Transverse colon (tissue), 4 donors: ENCODE measurements at regions not wholly inside any gene's neighbourhood (a gene's known extent, or its start where the extent isn't known, plus 50 kb on each side); places are given as distances from the start of the nearest gene placed in this dataset.

Experiments used
- EP300 ChIP-seq: sonication (generic); formaldehyde crosslinking; IDR thresholded peaks from one replicate; pipeline ENCODE4 v1.6.1; 2017; ENCODE audit warnings: antibody characterized with exemption, low read depth
- POLR2A ChIP-seq: fragments of 450-650 bp; IDR thresholded peaks from one replicate; pipeline ENCODE4 v1.6.1; 2016; ENCODE audit warnings: antibody characterized with exemption, mild to moderate bottlenecking, moderate library complexity
- POLR2AphosphoS5 ChIP-seq, 3 donors: sonication (generic); formaldehyde crosslinking; IDR thresholded peaks; one replicate each; pipeline ENCODE4 v1.6.1; 2016; ENCODE audit warnings: antibody characterized with exemption in 3 of 3
- TF ChIP-seq, protein P1 (sequence below), 5 experiments: fragments of 200-600 bp in 3 of 5; fragments of 450-650 bp in 2 of 5; sonication (generic) in 3 of 5; IDR thresholded peaks; 1 replicate in 2 of 5; 2 replicates in 3 of 5; pipeline ENCODE4 v1.5.1; 2016 to 2017; ENCODE audit warnings: antibody characterized with exemption in 5 of 5, inconsistent platforms in 3 of 5, mild to moderate bottlenecking in 2 of 5, moderate library complexity in 1 of 5

- TF ChIP-seq POLR2AphosphoS5 (IDR thresholded peaks at IDR 0.05) (no peak), EP300 (no peak), POLR2A (no peak)
- TF ChIP-seq, protein P1, sequence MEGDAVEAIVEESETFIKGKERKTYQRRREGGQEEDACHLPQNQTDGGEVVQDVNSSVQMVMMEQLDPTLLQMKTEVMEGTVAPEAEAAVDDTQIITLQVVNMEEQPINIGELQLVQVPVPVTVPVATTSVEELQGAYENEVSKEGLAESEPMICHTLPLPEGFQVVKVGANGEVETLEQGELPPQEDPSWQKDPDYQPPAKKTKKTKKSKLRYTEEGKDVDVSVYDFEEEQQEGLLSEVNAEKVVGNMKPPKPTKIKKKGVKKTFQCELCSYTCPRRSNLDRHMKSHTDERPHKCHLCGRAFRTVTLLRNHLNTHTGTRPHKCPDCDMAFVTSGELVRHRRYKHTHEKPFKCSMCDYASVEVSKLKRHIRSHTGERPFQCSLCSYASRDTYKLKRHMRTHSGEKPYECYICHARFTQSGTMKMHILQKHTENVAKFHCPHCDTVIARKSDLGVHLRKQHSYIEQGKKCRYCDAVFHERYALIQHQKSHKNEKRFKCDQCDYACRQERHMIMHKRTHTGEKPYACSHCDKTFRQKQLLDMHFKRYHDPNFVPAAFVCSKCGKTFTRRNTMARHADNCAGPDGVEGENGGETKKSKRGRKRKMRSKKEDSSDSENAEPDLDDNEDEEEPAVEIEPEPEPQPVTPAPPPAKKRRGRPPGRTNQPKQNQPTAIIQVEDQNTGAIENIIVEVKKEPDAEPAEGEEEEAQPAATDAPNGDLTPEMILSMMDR (IDR thresholded peaks at IDR 0.05) = no peak
Measured at GRCh38 chr2:228615496-228615895, 434.0 kb upstream of the SPHKAP start.
